CD4-positive, CD25-positive, alpha-beta regulatory T cell (primary cell): ENCODE measurements at regions not wholly inside any gene's neighbourhood (a gene's known extent, or its start where the extent isn't known, plus 50 kb on each side); places are given as distances from the start of the nearest gene placed in this dataset.
"Not testable (repeated sequence)": the region's sequence is repeated elsewhere in the genome, so short reads cannot be mapped to it uniquely, and the experiment has no call there.

Experiments used
- ATAC-seq, 2 donors: fragments of 150-1000 bp; cut with Tn5 transposase; one replicate each; pipeline ENCODE4 v1.10.0; 2021; ENCODE audit warnings: low read depth in 2 of 2, moderate number of reproducible peaks in 2 of 2, moderate library complexity in 1 of 2
- DNase-seq, 3 donors: peaks; one replicate each; pipeline versions ENCODE4 v3.0.0 to v3.0.0-alpha.2; 2012 to 2022; ENCODE audit warnings: mixed read lengths in 1 of 3
- H3K27ac ChIP-seq: one replicate; pipeline ENCODE4 v1.7.0; 2013; ENCODE audit warnings: mild to moderate bottlenecking, low read length; ENCODE audit not compliant: insufficient read depth, poor library complexity, severe bottlenecking
- H3K27me3 ChIP-seq: one replicate; pipeline ENCODE4 v1.7.0; 2013; ENCODE audit warnings: low read length; ENCODE audit not compliant: control insufficient read depth, insufficient read depth
- H3K36me3 ChIP-seq: one replicate; pipeline ENCODE4 v1.7.0; 2013; ENCODE audit warnings: mild to moderate bottlenecking, low read length, moderate library complexity; ENCODE audit not compliant: control insufficient read depth, insufficient read depth
- H3K4me1 ChIP-seq: 2 replicates; pipeline ENCODE4 v1.7.0; 2013; ENCODE audit warnings: mild to moderate bottlenecking, low read length; ENCODE audit not compliant: insufficient read depth, control insufficient read depth, poor library complexity, severe bottlenecking
- H3K4me3 ChIP-seq: one replicate; pipeline ENCODE4 v1.7.0; 2013; ENCODE audit warnings: low read depth, mild to moderate bottlenecking, low read length, moderate library complexity
- H3K9me3 ChIP-seq, 2 experiments: 1 replicate in 1 of 2; 2 replicates in 1 of 2; pipeline ENCODE4 v1.7.0; 2013; ENCODE audit warnings: low read length in 2 of 2, mild to moderate bottlenecking in 1 of 2, moderate library complexity in 1 of 2; ENCODE audit not compliant: control insufficient read depth in 2 of 2
- H3K27ac Mint-ChIP-seq, 3 donors: one replicate each; pipeline ENCODE4 v1.8.0; 2020 to 2022; ENCODE audit warnings: mild to moderate bottlenecking in 3 of 3, mixed read lengths in 3 of 3, moderate library complexity in 2 of 3
- H3K27me3 Mint-ChIP-seq: one replicate; pipeline ENCODE4 v1.8.0; 2022; ENCODE audit warnings: mild to moderate bottlenecking, mixed read lengths
- H3K36me3 Mint-ChIP-seq: one replicate; pipeline ENCODE4 v1.8.0; 2020; ENCODE audit warnings: mixed read lengths
- H3K4me1 Mint-ChIP-seq, 4 donors: one replicate each; pipeline ENCODE4 v1.8.0; 2020 to 2022; ENCODE audit warnings: mixed read lengths in 4 of 4, mild to moderate bottlenecking in 1 of 4
- H3K4me3 Mint-ChIP-seq, 4 donors: one replicate each; pipeline ENCODE4 v1.8.0; 2020 to 2022; ENCODE audit warnings: mild to moderate bottlenecking in 4 of 4, mixed read lengths in 4 of 4, moderate library complexity in 3 of 4
- H3K9me3 Mint-ChIP-seq, 7 donors: one replicate each; pipeline ENCODE4 v1.8.0; 2020 to 2022; ENCODE audit warnings: mixed read lengths in 7 of 7, mild to moderate bottlenecking in 3 of 7, moderate library complexity in 2 of 7

DNA sequence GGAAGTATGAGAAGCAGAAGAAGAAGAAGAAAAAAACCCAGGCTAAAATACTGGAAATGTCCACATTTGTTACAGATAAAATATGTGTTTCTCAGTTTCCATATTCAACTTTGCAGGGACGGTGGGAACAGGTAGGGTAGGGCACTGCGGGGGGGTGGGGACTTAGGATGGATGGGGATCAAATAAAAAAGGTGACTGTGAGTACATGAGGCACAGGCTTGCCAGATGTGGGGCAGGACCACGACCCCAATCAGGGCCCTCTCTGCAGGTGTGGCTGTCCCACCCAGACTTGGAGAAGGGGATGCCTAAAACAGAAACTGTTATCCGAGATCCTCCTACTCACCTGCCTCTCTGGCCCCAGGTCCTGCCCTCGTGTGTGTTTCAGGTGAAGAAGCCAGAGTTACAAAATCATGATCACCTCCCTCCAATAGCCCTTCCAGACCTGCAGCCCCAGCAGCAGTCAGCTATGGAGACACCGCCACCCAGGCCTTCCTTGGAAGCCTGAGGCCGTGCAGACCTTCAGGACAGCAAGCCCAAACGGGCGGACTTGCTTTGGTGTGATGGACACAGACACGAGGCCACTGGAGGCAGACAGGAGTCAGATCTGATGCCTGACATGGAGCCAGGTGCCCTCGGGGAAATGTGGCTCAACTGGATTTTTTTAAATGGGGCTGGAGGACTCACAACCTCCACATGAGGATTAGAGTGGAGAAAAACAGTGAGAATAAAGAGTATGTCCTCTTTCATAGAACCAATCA is 315.0 kb downstream of the BCL2L11 start:
- not testable (repeated sequence) for H3K9me3 ChIP-seq, H3K27ac Mint-ChIP-seq, H3K27me3 ChIP-seq, H3K27ac ChIP-seq, H3K36me3 ChIP-seq, H3K4me1 ChIP-seq, H3K36me3 Mint-ChIP-seq, ATAC-seq, H3K4me3 Mint-ChIP-seq, H3K27me3 Mint-ChIP-seq, DNase-seq, H3K9me3 Mint-ChIP-seq, H3K4me3 ChIP-seq
- H3K4me1 Mint-ChIP-seq = peaks cover 0 to 11% (median 0%) of the 10 kb centered on the region in 4 donors

DNA sequence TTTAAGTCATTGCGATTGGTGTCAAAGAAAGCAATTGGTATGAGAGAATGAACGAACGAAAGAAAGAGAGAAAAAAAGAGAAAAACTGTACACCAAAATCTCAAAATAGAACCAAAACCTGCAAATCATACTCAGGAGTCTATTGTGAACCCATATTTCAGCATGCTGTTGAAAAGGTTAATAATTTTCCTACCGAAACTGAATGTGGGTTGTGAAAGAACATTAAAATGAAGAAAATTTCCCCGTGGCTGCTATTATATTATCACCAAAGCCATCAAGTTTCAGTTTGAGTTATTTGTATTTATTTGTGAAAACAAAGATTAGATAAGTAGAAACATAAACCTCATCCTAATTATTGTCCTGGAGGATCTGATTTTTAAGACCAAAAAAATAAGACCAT is 315.7 kb downstream of the BCL2L11 start:
- not testable (repeated sequence) for H3K36me3 ChIP-seq, H3K4me1 ChIP-seq, H3K36me3 Mint-ChIP-seq, H3K9me3 Mint-ChIP-seq, H3K27ac ChIP-seq, H3K27ac Mint-ChIP-seq, H3K9me3 ChIP-seq, H3K27me3 Mint-ChIP-seq, H3K4me3 Mint-ChIP-seq, DNase-seq, H3K4me3 ChIP-seq, H3K27me3 ChIP-seq, ATAC-seq
- peaks cover 0 to 11% (median 0%) of the 10 kb centered on the region in 4 donors for H3K4me1 Mint-ChIP-seq

DNA sequence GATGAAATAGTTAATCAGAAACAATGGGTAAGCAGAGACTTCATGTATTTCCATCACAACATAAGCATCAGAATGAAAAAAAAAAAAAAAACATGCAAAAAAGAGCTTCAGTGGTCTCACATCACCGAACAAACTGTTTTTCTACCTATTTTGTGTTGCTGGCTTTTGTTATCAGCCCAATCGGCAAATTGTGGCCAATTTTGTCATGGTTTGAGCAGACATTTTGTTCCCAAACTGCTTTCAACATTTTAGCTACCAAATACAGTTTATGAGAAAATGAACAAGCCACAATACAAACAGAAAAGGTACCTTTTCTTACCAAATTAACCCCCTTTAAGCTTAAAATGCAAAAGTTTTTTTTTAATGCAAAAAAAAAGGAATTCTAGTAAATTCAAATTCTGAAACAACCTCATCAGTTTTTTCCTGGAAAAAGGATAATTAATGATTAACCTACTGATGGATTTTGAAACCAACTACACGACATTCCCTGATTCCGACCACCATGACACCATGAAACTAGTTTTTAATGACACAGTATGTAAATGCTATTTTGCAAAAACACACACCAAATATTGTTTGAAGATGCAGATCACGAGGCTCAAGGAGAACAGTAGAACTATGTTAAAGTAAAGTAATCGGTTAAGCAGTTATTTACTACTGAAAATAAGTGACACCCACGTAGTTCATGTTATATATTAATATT is 316.7 kb downstream of the BCL2L11 start:
- not testable (repeated sequence) for H3K27me3 Mint-ChIP-seq, H3K36me3 ChIP-seq, H3K27me3 ChIP-seq, H3K4me1 ChIP-seq, H3K4me1 Mint-ChIP-seq, H3K36me3 Mint-ChIP-seq, H3K9me3 Mint-ChIP-seq, H3K27ac ChIP-seq, DNase-seq, H3K9me3 ChIP-seq, H3K4me3 ChIP-seq
- Mint-ChIP-seq H3K27ac (peak overlapping the region in 1 of 3 donors; percentile 36), H3K4me3 (peak overlapping the region in 3 of 4 donors; percentile 33 to 73 (median 67))
- ATAC-seq = peak; percentile 7 to 10

DNA sequence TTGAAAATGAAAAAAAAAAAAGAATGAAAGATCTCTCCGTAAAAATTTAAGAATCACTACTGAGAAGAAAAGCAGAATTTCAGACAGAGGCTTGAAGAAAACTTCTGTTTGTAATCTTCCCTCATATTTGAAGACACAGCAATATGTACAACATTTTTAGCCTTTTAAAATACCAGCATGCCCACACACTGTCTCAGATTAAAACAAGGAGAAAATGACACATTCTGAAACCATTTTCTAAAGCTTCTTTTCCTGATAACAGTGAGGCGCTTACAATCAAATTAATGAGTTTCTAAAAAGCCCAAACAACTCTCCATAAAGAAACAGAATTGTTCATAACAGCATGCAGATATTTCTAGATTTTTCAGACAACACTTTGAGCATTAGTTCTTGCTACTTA is 317.4 kb downstream of the BCL2L11 start:
- not testable (repeated sequence) for H3K9me3 ChIP-seq, H3K27ac Mint-ChIP-seq, DNase-seq, H3K27me3 ChIP-seq, H3K4me3 Mint-ChIP-seq, ATAC-seq, H3K4me3 ChIP-seq, H3K36me3 Mint-ChIP-seq, H3K27me3 Mint-ChIP-seq, H3K36me3 ChIP-seq, H3K4me1 ChIP-seq, H3K9me3 Mint-ChIP-seq, H3K27ac ChIP-seq, H3K4me1 Mint-ChIP-seq

DNA sequence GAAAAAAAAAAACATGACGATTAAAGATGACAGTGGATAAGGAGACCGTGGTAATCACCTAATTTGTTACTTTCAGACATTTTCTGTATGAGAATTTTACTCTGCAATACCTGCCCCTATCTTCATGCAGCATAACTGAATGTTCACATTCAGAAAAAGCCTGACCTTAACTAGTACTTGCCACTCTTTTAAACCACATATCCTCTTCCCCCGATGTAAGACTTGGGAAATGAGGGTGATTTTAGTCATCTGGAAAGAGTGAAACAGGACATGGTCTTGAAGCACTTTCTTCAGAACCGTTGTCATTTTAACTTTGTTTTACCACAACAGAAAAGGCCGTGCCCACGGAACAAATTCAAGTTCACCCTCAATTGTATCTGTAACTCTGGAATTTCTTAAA is 318.5 kb downstream of the BCL2L11 start:
- not testable (repeated sequence) for H3K4me3 Mint-ChIP-seq, H3K36me3 ChIP-seq

DNA sequence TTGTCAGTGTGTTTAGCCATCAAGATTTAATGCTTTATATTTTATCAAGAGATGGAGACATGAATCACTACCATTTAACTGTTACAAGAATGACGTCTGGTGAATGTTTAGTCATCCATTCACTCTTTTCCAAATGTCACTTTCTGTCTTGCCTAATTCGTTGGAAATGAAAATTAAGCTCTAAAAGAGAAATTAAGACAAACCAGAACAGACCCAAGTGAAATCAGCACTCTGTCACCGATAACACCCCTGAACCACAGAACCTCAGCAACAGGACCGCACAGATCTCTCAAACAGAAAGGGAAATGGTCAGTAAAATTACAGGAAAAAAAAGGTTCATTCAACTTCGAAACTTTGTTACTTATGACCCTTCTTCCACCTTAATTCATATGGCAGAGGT is 320.9 kb downstream of the BCL2L11 start:
- H3K4me3 ChIP-seq, DNase-seq, H3K4me1 Mint-ChIP-seq, H3K27me3 ChIP-seq, H3K27ac Mint-ChIP-seq, H3K27me3 Mint-ChIP-seq, H3K4me1 ChIP-seq, H3K36me3 ChIP-seq, H3K27ac ChIP-seq, ATAC-seq, H3K9me3 ChIP-seq, H3K4me3 Mint-ChIP-seq, H3K9me3 Mint-ChIP-seq, H3K36me3 Mint-ChIP-seq: not testable (repeated sequence)

More for the DNA sequence above, 318.5 kb downstream of the BCL2L11 start:
- not testable (repeated sequence) for H3K27me3 Mint-ChIP-seq, H3K27ac ChIP-seq, H3K4me3 ChIP-seq, DNase-seq, H3K36me3 Mint-ChIP-seq, H3K4me1 ChIP-seq, H3K27me3 ChIP-seq, H3K27ac Mint-ChIP-seq, H3K9me3 Mint-ChIP-seq, H3K4me1 Mint-ChIP-seq, ATAC-seq, H3K9me3 ChIP-seq

DNA sequence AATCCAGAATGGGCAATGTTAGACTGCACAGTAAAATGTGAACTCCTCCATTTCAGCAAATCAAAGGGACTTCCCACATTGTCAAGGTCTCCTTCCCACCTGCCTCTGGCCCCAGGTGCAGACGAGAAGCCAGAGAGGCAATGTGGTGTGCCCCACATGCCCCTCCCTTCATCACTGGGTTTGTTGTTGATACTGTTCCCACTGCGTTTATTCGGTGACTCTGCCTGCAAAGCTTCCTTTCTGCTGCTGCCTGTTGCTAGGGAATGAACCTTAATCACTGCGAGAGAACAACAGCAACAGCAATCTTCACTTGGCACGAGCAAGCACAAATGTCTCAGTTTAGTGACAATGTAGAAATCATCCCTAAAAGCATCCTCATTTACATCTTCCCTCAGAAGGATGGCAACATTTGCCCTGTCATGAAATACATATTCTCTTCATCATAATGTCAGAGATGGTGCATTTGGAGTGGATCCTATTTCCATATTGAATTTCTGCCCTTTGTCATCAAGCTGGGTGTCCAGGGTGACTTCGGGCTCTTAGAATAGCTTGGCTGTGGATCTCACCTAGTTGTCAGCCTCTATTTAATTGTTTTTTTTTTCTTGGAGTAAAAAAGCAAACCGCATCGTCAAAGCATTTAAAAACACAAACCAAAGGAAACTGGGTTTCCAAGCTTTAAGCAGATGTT is 322.2 kb downstream of the BCL2L11 start:
- peak; percentile 38 to 46 for ATAC-seq
- not testable (repeated sequence) for H3K27ac ChIP-seq, H3K4me1 ChIP-seq, H3K27me3 ChIP-seq, DNase-seq, H3K27me3 Mint-ChIP-seq, H3K36me3 ChIP-seq, H3K4me1 Mint-ChIP-seq, H3K4me3 Mint-ChIP-seq, H3K27ac Mint-ChIP-seq, H3K4me3 ChIP-seq, H3K9me3 Mint-ChIP-seq, H3K9me3 ChIP-seq, H3K36me3 Mint-ChIP-seq

DNA sequence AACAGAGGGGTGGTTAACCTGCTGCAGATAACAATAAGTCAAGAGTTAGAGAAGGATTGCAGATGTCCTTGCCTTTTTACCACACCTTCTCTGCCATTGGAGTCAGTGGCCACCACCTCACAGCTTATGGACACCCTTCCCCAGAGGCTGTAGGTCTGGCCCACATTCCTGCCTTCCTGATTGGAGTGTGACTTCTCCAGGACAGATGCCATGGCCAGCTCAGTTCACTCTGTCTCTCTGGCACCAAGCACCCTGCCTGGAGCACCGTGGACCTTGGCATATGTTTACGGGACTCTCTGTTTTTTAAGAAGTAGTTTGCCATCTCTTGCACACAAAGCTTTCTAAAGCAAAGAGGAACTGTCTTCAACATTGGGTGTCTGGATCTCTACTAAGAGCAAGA is 323.8 kb downstream of the BCL2L11 start:
- not testable (repeated sequence) for H3K9me3 Mint-ChIP-seq, H3K27ac ChIP-seq, H3K36me3 Mint-ChIP-seq, DNase-seq, H3K27me3 Mint-ChIP-seq, H3K36me3 ChIP-seq, H3K27ac Mint-ChIP-seq, ATAC-seq, H3K4me1 Mint-ChIP-seq, H3K4me1 ChIP-seq, H3K27me3 ChIP-seq, H3K9me3 ChIP-seq, H3K4me3 Mint-ChIP-seq, H3K4me3 ChIP-seq
